ENCODE measurements at regions not wholly inside any gene's neighbourhood (a gene's known extent, or its start where the extent isn't known, plus 50 kb on each side); places are given as distances from the start of the nearest gene placed in this dataset.

- H3K36me3 Mint-ChIP-seq (ENCODE audit: low read depth) = no peaks in the 10 kb centered on the region
- intact Hi-C loops (cut with micrococcal nuclease) = no loop called here
- POLR2A ChIA-PET = no interaction called here
- no peak for TF ChIP-seq CTCF (IDR thresholded peaks at IDR 0.05)
- H3K4me1 Mint-ChIP-seq (ENCODE audit: low read depth) = no peaks in the 10 kb centered on the region
- peaks cover 3% of the 10 kb centered on the region for H3K27me3 Mint-ChIP-seq
- H3K4me3 Mint-ChIP-seq = no peak overlapping the region
- CTCF ChIA-PET = no interaction called here
- no peaks in the 10 kb centered on the region for H3K9me3 Mint-ChIP-seq
- no peak for DNase-seq
- no peak for ATAC-seq
- H3K27ac Mint-ChIP-seq = no peak overlapping the region
These were observed 178.0 kb downstream of the ZC3H11B start for GRCh38 chr1:219434923-219435297.

GRCh38 chr1:219434285-219434922 is 178.5 kb downstream of the ZC3H11B start:
- intact Hi-C loops (cut with micrococcal nuclease) = no loop called here
- no peak for TF ChIP-seq CTCF (IDR thresholded peaks at IDR 0.05)
- POLR2A ChIA-PET = no interaction called here

GRCh38 chr1:219433496-219434131 is 179.3 kb downstream of the ZC3H11B start:
- no peak overlapping the region for H3K4me3 Mint-ChIP-seq
- CTCF ChIA-PET = no interaction called here

More at GRCh38 chr1:219434285-219434922, 178.5 kb downstream of the ZC3H11B start:
- H3K4me3 Mint-ChIP-seq = no peak overlapping the region
- no peaks in the 10 kb centered on the region for H3K4me1 Mint-ChIP-seq (ENCODE audit: low read depth)
- H3K36me3 Mint-ChIP-seq (ENCODE audit: low read depth) = no peaks in the 10 kb centered on the region
- DNase-seq (no peak), ATAC-seq (no peak)
- no peaks in the 10 kb centered on the region for H3K9me3 Mint-ChIP-seq
- CTCF ChIA-PET = no interaction called here
- H3K27ac Mint-ChIP-seq = no peak overlapping the region
- peaks cover 3% of the 10 kb centered on the region for H3K27me3 Mint-ChIP-seq

GRCh38 chr1:219433001-219433400 is 179.9 kb downstream of the ZC3H11B start:
- ChIA-PET POLR2A (no interaction called here), CTCF (no interaction called here)
- DNase-seq (no peak), ATAC-seq (no peak)
- no peaks in the 10 kb centered on the region for H3K4me1 Mint-ChIP-seq (ENCODE audit: low read depth)
- intact Hi-C loops (cut with micrococcal nuclease) = no loop called here
- no peak overlapping the region for H3K27ac Mint-ChIP-seq
- no peak overlapping the region for H3K4me3 Mint-ChIP-seq
- H3K9me3 Mint-ChIP-seq = no peaks in the 10 kb centered on the region
- H3K36me3 Mint-ChIP-seq (ENCODE audit: low read depth) = no peaks in the 10 kb centered on the region
- no peak for TF ChIP-seq CTCF (IDR thresholded peaks at IDR 0.05)
- H3K27me3 Mint-ChIP-seq = peaks cover 3% of the 10 kb centered on the region

More at GRCh38 chr1:219433496-219434131, 179.3 kb downstream of the ZC3H11B start:
- no peak for ATAC-seq
- Mint-ChIP-seq H3K9me3 (no peaks in the 10 kb centered on the region), H3K27ac (no peak overlapping the region), H3K36me3 (ENCODE audit: low read depth) (no peaks in the 10 kb centered on the region), H3K27me3 (peaks cover 3% of the 10 kb centered on the region), H3K4me1 (ENCODE audit: low read depth) (no peaks in the 10 kb centered on the region)
- no peak for TF ChIP-seq CTCF (IDR thresholded peaks at IDR 0.05)
- POLR2A ChIA-PET = no interaction called here
- intact Hi-C loops (cut with micrococcal nuclease) = no loop called here
- DNase-seq = no peak

GRCh38 chr1:219432191-219432606 is 180.7 kb downstream of the ZC3H11B start:
- DNase-seq = no peak
- H3K36me3 Mint-ChIP-seq (ENCODE audit: low read depth) = no peaks in the 10 kb centered on the region
- POLR2A ChIA-PET = no interaction called here
- H3K4me1 Mint-ChIP-seq (ENCODE audit: low read depth) = no peaks in the 10 kb centered on the region
- H3K4me3 Mint-ChIP-seq = no peak overlapping the region
- CTCF ChIA-PET = interaction anchor here (0.8 kb wide), 1 partner anchor 15 kb away, joined by 4 read pairs; no protein-coding TSS in a partner anchor
- H3K27ac Mint-ChIP-seq = no peak overlapping the region
- peaks cover 1% of the 10 kb centered on the region for H3K27me3 Mint-ChIP-seq
- no peak for TF ChIP-seq CTCF (IDR thresholded peaks at IDR 0.05)
- H3K9me3 Mint-ChIP-seq = no peaks in the 10 kb centered on the region
- intact Hi-C loops (cut with micrococcal nuclease) = no loop called here
- no peak for ATAC-seq

All from activated CD8-positive, alpha-beta T cell treated with anti-CD3 and anti-CD28 coated beads for 36 hours (primary cell).